NCI-H2196 (cell line): ENCODE measurements at regions not wholly inside any gene's neighbourhood (a gene's known extent, or its start where the extent isn't known, plus 50 kb on each side); places are given as distances from the start of the nearest gene placed in this dataset.
A peak's percentile ranks its signal among the peaks of the same experiment; 100 is the strongest.

ENCODE experiments used
- DNase-seq: peaks from one replicate; lab custom pipeline; 2025; ENCODE audit not compliant: unreplicated experiment; lab: John Stamatoyannopoulos, UW

DNA sequence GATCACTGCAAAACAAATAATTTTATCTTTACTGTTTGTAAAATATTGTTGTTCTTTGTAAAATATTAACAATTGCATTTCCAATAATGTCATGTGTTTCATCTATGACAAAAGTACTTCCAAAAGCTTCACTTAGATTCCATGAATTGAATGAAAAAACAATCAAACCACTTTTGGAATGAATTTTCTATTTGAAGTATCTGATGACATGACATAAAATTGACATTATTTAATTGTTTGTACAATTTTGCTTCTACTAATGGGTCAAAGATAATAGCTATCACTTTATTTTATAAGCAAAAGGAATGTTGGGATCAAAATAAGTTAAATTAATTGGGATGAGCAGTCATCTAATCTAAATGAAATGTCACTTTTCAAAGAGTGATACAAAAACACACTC, 684.3 kb downstream of the NR2F1-AS1 start:
- no peak for DNase-seq

- DNase-seq: no peak
Measured at GRCh38 chr5:92890841-92891244, 690.2 kb downstream of the NR2F1-AS1 start.

DNA sequence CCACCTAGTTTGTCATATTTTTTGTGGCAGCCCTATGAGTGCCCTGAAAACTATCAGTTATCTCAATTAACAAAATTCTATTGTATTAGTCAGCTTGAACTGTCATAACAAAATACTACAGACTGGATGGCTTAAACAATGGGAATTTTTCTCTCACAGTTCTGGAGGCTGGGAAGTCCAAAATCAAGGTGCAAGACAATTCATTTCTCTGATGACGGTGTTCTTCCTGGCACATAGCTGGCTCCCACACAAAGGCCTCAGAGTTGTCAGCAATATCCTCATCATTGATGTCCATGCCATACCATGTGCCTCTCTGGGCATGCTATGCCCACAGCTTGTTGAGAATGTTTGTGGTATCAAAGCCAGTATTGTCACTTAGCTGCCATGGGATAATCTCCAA, 691.9 kb downstream of the NR2F1-AS1 start:
- DNase-seq: no peak

DNA sequence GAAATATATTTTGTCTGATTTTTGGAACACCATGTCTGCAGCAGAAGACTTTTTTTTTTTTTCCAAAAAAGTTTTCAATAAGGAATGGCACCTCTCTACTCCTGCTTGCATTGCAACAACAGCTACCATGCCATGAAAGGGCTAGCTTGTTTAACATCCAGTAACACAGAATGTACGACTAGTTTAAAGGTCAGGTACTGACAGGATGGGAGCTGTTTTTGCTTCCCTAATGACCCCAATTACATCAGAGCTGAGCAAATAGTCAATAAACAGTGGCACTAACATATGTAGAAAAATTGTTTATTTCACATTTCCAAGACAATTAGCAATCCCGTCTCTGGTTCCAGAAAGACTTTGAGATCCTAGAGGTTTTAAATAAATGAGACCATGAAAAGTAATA, 693.8 kb downstream of the NR2F1-AS1 start:
- DNase-seq: no peak

GRCh38 chr5:92886751-92887150, 694.3 kb downstream of the NR2F1-AS1 start:
- DNase-seq: no peak

DNA sequence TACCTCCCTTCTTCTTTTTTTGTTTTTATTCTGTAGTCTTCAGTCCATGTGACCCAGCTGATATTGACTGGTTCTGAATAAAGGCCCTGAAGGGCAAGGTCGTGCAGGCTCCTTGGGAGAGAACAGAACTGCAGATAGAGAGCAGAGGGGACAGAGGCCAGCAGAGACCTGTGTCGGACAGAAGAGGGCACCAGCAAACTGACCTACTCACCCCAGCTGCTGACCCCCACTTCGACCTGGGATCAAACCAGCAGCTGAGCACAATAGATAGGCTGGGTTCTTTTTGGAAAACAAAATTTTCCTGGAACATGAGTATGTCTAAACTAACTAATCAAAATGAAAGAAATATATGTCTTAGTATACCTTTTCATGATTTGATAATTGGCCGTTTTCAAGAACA, 695.1 kb downstream of the NR2F1-AS1 start:
- DNase-seq: no peak

GRCh38 chr5:92884469-92884868, 696.5 kb downstream of the NR2F1-AS1 start:
- no peak for DNase-seq

GRCh38 chr5:92879806-92880543, 701.0 kb downstream of the NR2F1-AS1 start:
- DNase-seq: no peak

DNA sequence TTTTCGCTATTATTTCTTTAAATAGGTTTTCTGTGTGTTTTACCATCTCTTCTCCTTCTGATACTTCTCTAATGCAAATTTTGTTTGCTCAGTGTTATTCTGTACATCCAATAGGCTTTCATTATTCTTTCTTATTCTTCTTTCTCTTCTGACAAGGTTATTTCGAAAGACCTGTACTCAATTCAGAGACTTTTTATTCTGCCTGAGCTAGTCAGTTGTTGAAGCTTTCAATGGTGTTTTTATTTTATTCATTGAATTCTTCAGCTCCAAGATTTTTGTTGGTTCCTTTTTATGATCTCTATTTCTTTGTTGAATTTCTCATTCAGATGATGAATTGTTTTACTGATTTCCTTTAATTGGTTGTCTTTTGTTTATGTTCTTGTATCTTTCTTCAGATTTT, 706.2 kb downstream of the NR2F1-AS1 start:
- DNase-seq: no peak

DNA sequence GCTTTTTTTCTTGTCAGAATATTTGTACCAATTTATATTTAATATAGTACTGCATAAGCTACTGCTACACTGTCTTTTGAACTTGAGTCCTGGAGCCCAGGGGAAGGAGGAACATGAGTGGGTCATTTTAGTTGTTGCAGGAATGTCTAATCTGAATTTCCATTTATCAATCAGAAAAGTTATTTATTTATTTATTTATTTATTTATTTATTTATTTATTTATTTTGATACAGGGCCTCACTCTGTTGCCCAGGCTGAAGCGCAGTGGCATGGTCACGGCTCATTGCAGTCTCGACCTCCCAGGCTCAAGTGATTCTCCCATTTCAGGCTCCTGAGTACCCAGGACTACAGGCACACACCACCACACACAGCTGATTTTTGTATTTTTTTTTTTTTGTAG, 712.6 kb downstream of the NR2F1-AS1 start:
- no peak for DNase-seq

DNA sequence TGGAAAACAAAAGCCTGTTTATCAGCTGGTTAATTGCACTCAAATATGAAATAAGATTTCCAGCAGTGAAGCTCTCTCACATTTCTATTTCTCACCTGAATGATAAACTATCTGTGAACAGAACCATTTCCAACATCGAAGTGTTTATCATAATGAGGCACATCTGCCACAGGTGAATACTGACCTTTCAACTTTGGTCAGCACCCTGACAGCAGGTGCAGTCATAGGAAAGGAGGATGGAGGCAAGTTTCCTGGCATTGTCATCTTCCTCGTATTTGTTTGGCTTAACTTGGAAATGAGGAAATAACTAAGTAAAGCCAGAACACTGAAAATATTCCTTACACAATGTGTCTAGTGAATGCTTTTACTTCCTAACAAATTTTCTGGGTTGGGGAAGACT, 716.4 kb downstream of the NR2F1-AS1 start:
- no peak for DNase-seq

DNA sequence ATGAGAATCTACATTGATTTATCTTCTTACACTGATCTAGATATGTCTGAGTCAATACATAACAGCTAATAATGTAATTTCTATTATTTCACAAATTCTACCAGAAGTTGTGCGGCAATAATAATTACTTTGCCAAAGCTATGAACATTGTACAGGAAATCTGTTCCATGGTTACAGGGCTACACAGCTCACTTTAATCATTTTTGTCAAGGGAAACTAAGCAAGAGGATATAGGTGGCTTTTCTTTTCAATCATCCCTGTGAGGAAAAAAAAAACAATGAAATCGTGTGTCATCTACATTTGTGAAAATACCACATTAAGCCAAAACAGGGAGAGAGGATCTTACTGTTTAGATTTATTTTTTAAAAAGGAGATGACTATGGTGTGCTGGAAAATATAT, 717.4 kb downstream of the NR2F1-AS1 start:
- DNase-seq: no peak

DNA sequence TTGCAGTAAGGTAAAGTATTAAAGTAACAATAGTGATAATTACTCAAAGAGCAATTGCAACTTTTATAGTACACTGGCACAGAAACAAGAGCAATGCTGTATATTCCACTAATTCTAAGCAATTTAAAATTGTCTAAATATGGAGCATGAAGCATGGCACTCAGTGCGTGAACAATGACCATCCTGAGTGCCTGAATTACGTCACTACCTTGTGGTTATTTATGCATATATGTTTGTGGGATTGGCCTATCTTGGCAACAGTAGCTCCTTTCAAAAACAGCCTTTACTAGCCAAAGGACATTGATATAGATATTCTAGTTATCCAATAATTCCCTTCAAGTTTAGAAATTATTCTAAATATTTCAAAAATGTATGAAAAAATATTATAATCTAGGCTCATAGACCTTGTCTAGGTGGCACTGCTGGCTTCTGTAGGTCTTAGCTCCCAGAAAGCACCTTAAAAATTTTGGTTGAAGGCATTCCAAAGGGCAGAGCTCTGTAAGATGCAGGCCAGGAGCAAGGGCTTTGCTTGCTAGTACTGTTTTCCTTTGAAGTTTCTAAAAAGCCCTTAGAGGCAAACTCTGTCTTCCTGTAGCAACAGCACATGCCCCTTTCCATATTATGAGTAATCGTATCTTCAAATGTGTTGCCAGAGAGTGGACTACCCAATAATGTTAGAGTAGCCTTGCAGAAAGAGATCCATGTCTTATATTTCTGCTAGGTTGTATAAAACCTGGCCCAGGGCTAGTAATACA, 719.3 kb downstream of the NR2F1-AS1 start:
- DNase-seq: no peak

DNA sequence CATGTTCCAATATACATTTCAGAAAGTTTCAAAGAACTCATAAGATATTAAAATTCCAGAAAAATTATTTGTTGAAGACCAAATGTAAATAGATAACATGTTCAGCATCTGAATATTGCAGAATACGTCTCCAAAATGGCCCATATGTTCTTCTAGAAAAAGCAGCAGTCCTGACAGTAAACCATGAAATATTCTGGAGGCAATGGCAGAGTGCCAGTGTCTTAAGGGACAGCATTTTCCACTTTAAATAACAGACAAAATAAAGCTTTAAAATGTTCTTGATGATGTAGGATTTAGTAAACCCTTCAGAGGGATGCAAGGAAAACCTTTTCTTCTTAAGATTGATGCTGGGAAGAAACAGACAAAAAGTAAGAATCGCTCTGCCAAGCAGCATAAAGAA, 721.0 kb downstream of the NR2F1-AS1 start:
- DNase-seq: no peak

DNA sequence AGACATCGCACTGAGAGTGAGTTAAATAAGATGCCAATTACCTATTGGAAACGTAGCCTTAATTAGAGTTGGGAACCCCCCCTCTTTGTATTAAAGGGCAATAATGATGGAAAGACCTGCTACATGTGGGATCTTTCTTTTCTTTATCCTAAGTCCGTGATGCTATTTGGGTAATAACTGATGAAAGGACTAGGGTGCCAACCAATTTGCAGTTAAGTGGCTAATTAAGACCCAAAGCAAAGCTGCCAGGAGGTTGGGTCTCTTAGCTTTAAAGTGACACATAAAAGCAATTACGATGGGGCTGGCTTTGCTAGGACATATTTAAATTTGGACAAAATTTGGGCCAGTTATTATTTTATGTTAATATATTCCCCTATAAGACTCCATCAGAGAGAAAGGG, 728.8 kb downstream of the NR2F1-AS1 start:
- DNase-seq: no peak

GRCh38 chr5:92850886-92851285, 730.1 kb downstream of the NR2F1-AS1 start:
- DNase-seq: peak; percentile 34

DNA sequence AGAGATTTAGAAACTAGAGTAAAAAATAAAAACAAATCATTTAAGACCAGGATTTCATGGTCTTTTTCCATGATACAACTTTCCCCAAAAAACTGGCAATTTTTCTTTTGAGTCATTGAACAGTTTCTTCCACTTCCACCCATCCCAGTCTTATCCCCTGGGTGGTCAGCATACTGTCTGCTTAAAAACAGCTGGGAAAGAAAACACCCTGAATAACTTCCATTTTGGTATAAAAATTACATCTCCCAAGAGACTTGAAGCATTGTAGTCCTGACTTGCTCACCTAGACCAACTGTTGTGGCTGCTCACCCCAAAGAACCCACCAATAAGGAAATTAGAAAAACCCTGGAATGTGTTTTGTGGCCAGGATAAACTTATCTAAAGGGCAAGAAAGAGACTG, 731.3 kb downstream of the NR2F1-AS1 start:
- DNase-seq: no peak

DNA sequence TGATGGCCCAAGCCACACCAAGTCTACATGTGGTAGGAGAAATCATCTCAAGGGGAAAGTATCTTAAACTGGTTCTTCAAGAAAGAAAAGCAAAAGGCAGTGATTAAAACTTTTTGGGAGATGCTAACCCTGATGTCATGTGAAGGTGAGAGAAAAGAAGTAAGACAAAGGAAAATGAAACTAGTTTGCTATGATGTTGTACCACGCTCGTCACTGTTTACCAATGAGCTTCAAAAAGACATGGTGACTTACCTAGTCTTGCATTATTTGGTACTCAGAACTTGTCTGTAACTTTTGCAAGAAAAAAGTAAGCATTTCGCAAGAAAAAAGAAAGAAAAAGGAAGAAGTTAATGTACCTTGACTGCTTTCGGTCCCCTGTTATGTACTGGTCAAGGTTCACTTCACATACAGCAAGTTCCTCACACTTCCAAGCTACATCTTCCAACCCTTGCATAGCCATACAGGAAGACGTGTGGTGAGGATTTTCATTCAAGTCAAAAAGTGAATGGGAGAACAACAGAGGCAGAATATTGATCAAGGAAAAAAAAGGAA, 739.3 kb downstream of the NR2F1-AS1 start:
- DNase-seq: no peak

- no peak for DNase-seq
Measured at GRCh38 chr5:92838253-92838652, 742.8 kb downstream of the NR2F1-AS1 start.

DNA sequence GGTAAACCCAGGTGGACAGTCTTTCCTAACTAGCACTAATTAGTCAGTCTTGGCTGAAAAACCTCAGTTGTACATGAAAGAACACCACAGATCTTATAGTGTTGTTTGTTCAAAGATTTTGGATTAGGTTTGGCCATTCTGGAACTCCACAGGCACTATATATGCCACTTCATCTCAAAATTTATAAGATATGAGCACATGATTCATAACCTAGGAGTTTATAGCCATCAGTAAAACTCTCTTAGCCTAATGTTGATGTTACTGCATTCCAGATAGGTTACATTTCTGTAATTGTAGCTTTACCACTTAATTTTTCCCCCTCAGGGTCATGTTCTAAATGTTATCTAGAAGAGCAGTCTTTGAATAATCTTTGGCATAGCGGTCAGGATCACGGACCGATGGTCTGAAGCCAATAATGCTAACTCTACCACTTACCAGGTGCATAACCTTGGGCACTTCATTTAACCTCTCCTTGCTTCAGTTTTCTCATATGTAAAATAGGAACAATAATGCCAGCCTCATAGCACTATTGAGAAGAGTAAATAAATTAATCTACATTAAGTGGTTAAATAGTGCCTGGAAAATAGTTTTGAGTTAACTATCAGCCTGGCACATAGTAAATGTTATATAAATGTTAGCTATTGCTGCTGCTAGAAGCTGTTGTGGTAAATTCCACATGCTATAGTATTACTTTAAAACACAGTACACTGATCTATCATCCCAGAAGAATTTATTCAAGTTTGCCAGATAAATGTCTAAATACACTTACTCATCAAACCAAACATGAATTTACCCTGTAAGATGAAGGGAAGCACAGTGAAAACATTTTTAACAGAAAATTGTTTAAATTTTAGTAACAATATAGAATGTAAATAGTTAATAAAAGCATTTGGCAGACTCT, 743.9 kb downstream of the NR2F1-AS1 start:
- DNase-seq: no peak

- no peak for DNase-seq
Measured at GRCh38 chr5:92835712-92836111, 745.3 kb downstream of the NR2F1-AS1 start.
